Endothelial cell of hepatic sinusoid (primary cell): ENCODE measurements at regions not wholly inside any gene's neighbourhood (a gene's known extent, or its start where the extent isn't known, plus 50 kb on each side); places are given as distances from the start of the nearest gene placed in this dataset.

ENCODE experiments used
- in situ Hi-C: cut with HindIII; loops from 2 replicates; pipeline ENCODE4 v1.10.0; 2017; ENCODE audit warnings: low sequenced_read_pairs

DNA sequence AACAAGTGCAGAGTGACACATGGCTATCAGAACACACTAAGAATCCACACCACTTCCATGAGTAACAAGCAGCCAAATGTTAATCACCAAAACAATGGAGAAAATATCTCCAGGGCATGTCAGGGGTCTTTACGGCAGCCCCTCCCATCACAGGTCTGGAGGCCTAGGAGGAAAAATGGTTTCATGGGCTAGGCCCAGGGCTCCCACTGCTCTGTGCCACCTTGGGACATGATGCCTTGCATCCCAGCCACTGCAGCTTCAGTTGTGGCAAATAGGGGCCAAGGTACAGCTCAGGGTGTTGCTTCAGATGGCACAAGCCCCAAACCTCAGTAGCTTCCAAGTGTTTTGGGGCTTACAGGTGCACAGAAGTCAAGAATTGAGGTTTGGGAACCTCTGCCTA, 66.6 kb downstream of the NEURL3 start:
- in situ Hi-C loops = loop anchor here (5.0 kb wide), 1 partner anchor 74 kb away; no protein-coding TSS in a partner anchor

DNA sequence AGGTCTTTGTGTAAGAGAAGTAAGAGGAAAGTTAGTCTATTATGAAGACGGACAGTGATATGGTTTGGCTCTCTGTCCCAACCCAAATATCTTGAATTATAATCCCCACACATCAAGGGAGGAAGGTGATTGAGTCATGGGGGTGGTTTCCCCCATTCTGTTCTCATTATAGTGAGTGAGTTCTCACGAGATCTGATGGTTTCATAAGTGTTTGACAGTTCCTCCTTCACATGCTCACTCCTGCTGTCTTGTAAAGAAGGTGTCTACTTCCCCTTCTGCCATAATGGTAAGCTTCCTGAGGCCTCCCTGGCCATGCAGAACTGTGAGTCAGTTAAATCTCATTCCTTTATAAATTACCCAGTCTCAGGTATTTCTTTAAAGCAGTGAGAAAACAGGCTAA, 67.6 kb downstream of the NEURL3 start:
- in situ Hi-C loops = loop anchor here (5.0 kb wide), 1 partner anchor 75 kb away; no protein-coding TSS in a partner anchor

DNA sequence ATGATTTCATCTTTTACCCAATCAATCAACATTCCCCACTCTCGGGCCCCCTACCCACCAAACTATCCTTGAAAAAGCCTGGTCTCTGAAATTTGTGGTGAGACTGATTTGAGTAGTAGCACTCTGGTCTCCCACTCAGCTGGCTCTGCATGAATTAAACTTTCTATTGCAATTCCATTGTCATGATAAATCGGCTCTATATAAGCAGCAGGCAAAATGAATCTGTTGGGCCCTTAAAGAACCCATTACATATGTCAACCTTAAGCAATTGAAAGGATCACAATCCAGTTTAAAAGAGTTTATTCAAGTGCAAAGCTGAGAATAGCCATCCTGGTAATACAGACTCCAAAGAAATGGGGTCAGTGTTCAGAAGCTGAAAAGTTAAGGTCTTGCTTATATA, 68.2 kb downstream of the NEURL3 start:
- in situ Hi-C loops = loop anchor here (5.0 kb wide), 1 partner anchor 75 kb away; no protein-coding TSS in a partner anchor

DNA sequence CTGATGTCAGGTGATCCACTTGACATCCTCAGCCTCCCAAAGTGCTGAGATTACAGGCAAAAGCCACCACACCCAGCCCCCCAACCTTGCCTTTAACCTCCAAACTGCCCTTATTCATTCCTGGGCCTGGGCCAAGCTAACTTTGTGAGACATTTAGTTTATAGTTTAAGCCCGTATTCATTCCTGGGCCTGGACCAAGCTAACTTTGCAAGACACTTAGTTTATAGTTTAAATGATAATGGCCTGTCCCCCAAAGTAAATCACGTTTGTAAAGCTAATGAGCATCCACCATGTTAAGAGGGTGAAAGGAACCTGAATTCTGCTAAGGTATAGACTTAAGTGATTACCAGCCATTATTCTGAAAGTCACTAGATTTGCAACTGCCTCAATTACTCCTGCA, 68.7 kb downstream of the NEURL3 start:
- in situ Hi-C loops = loop anchor here (5.0 kb wide), 1 partner anchor 76 kb away; no protein-coding TSS in a partner anchor

DNA sequence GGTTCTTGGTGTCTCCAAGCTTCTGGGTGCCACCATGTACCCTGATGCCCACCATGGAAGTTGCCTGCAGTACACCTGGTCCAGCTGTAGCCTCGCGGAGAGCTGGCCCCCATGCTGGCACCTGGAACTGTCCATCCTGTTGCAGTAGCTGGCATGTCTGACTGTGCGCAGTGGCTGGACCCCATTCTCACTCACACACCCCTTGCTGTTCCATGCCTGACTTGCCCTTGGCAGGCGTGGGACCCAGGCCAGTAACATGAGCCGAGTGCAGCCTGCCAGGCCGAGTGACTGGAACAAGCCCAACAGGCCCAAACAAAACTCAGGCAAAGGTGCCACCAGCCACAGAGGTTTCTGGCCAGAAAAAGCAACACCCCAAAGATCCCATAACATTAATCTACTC, 73.8 kb downstream of the NEURL3 start:
- in situ Hi-C loops = no loop called here

DNA sequence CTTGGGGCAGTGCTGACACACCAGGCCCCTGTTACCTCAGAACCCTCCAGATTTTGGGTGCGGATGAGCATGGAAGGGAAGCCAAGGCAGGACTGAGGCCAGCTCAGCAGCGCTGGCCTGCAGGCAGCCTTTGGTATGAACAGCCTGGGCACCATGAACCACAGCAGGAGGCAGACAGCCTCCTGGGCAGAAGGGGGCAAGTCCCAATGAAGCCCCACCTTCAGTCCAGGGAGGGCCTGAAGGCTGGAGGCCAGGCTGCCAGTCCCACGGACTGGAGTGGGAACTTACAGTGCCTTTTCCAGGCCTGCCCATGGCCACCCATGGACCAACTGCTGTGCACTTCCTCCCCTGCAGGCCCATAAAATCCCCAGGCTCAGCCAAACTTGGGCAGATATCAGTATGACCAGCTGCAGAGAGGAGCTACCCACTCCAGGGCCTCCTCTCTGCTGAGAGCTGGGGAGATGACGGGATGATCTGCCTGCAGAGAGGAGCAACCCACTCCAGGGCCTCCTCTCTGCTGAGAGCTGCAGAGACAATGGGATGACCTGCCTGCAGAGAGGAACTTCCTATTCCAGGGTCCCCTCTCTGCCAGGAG, 74.7 kb downstream of the NEURL3 start:
- in situ Hi-C loops = no loop called here

DNA sequence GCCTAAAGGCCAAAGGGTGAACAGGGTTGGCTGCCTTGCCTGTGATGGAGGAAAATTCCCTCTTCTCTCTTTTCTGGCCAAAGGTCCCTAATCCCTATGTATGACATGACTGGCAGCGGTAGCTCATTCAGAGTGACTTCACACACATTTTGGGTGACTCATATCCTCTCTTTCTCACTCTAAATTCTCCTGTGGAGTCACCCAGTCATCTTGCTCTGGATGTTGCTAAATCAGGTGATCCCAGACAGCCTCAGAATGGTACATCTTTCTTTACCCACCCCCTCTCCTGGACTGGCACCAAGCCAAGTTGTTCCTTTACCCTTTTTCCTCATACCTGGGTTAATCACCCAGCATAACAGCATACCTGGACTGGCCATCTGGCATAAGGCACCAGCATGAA, 77.2 kb downstream of the NEURL3 start:
- in situ Hi-C loops = no loop called here

DNA sequence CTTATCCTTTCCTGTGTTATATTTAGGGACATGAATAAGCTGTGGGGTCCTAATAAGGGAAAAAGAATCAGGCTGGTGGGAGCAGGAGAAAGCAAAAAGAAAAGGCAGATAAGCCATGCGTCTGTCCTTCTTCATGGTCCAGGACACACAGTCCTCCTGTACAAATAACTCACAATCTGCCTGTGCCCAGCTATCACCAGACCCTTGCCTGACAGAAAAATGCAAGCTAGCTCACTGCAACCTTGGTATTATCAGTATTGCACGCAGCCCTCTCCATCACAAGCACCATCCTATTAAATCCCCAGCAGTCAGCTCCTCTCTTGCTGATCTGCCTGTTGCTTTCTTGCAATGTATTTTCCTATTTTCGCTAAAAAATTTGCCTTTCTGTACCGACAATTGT, 78.0 kb downstream of the NEURL3 start:
- in situ Hi-C loops = no loop called here

DNA sequence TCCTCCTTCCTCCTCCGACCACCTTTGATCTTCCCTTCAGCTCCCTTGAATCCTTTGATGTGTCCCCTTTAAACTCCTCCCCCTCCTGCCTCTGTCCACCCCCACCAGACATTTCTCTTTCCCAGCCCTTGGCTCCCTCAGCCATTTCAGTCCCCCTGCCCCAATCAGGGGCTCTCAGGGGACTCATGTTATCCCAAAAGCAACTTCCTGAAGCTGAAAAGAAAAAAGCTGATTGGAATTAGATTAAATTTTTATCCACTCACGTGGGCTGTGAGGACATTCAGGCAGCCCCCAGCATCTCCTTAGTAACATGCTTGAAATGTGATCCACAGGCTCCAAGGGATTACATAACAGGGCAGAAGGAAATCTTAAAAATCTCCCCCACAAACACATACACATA, 81.3 kb downstream of the NEURL3 start:
- in situ Hi-C loops = no loop called here
